HG03354 (cell line): ENCODE measurements at regions not wholly inside any gene's neighbourhood (a gene's known extent, or its start where the extent isn't known, plus 50 kb on each side); places are given as distances from the start of the nearest gene placed in this dataset.
"Not testable (repeated sequence)": the region's sequence is repeated elsewhere in the genome, so short reads cannot be mapped to it uniquely, and the experiment has no call there.

Source experiments
- ATAC-seq: cut with Tn5 transposase; IDR thresholded peaks from one replicate; pipeline ENCODE4 v1.9.1; 2021; ENCODE audit warnings: mild to moderate bottlenecking; ENCODE audit not compliant: unreplicated experiment, poor library complexity, severe bottlenecking

DNA sequence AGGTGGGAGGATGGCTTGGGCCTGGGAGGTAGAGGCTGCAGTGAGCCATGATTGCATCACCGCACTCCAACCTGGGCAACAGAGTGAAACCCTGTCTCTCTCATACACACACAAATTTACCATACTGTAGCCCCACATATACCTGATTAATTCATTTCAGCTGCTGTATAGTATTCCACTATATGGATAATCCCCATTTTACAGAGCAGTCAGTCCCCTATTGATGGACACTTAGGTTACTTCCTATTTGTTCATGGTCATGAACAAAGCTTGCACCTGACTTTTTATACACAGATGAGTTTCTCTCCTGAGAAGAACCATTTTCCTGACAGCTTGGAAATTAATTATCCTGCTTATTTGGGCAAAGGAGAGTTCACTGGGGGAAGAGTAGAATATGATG is 59.2 kb downstream of the EMX2 start:
- no peak for ATAC-seq

DNA sequence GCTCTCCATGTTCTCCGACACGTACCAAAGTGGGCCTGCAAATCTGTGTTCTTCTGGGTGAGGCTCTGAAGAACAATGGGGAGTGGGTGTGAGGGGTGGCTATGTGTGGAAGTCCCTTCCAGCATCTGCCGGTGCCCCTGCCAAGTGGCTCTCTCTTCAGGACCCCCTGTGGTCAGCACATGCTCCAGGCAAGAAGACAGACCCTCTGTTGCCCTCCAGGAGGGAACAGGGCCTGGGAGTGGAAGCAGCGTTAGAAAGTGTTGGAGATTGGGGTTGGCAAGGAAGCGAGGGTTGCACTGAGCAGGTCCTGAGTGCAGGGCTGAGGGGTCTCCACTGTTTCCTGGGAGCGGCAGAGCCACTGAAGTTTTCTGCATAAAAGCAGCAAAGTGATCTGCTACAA is 60.5 kb downstream of the EMX2 start:
- ATAC-seq = no peak

DNA sequence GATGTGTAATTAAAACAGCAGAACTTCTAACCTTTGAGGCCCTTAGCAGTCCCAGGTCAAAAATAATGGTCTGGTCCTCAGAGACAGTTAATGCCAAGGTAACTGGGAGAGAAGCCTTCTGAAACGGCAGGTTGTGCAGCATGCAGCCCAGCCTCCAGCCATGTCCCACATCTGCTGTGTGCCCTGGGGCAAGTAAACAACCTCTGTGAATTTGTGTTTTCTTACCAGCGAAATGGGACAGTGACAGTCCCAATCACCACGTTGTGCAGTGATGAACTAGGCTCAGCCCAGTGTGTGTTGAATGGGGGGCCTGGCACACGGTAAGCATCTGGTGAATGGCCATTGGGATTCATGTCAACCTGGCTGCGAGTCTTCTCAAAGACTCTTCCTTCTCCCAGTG is 61.2 kb downstream of the EMX2 start:
- no peak for ATAC-seq

DNA sequence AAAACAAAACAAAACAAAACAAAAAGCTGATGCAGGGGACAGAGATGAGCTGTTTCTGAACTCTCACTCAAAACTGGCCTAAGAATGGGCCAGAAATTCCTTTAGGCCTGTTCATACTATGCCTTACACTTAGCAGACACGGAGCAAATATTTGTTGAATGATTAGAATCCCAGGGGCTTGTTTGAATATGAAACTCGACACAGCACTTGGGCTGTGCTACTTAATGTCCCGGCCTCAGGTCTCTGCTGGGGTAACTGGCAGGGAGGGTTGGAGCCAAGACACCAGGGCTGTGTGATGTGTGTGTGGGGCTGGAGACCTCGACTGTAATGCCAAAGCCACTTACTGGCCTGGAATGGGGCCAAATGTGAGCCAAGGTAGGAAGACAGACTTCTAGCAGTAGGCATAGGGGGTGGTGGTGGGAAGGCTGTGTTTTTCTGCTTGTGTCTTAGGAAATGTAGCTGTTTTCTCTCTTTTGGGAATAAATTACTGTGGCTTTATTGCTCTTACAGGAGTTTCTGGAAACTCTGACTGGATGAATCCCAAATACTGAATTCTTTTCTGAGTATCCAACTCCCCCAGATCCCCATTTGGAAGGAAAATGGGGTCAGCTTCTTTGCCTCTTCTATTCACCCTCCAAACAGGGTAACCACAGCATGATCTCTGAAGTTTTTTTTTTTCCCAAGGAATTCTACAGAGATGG is 66.7 kb downstream of the EMX2 start:
- ATAC-seq = no peak

DNA sequence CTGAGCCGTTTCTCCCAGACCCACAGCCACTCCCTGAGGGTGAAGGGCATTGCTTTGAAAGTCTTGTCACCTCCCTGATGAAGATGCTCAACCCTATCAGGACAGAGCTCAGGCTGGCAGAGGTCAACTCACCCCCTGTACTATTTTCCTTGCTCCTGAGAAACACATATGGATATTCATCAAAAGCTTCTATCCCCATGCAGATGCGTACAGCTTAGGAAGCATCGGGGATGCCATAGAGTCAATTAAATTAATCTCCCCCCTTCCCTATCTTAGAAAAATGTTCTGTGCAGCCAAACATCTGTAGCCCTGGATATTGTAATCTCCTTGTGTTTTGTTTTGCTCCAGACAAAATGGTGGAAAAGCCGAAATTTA is 67.2 kb downstream of the EMX2 start:
- no peak for ATAC-seq

DNA sequence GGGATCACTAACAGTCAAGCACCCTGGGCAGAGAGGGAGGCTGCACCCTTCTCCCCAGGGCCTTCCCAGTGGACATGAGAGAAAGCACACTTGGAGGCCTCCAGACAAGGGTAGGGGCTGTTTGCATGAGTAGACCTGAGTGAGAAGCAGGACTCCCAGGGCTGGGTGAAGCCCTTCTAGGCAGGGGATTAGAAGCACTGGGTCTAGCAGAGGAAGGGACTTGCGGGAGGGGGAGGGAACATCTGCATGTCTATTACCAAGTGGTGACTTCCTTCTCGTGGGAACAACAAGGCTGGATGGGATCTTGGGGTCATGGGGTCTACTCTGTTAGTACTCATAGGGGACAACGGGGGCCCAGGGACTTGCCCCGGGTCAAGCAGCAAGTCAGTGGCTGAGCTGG is 67.8 kb downstream of the EMX2 start:
- ATAC-seq = no peak

DNA sequence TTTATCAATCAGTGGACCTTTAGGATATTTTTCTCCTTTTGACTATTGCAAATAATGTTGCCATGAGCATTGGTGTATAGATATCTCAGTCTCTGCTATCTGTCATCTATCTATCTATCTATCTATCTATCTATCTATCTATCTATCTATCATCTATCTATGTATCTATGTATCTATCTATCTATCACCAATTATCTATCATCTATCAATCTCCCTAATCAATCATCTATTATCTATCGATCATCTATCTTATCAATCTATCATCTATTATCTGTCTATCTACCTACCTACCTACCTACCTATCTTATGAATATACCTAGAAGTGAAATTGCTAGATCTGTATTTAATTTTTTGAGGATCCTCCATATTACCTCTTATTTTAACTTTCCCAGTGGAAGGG is 69.6 kb downstream of the EMX2 start:
- ATAC-seq = no peak

DNA sequence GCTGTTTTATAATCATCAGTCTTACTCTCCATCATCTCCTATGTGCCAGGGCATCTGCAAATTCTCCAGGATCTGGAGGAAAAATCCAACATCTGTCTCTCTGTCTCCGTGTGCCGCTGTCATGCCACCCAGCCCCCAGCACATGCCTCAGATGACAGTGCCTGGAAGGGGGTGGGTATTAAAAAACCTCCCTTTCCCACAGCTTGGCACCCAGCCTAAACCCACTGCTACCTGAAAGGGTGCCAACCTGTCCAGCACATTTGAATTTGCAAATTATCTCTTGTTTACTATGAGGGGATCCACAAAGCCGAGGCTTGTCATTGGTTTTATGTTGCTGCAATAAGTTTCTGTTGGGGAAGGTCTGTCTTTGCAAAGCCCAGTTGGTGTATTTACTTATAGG is 73.1 kb downstream of the EMX2 start:
- no peak for ATAC-seq

DNA sequence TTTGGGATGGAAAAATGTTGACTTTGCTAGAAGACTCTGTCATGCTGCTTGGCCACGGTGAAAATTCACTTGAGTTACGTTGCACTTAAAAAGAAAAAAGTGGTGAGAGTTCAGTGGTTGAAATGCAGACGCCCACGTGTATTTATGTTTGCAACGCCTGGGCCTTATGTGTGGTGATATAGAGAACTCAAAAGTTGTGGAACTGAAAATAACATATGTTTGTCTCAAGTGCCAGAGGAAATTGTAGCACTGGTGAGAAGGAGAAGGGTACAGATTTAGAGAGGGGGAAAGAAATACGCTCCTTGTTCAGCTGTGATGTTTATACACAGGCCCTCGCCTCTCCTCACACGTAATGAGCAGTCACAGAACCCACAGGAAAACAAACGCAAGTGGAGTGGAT is 73.6 kb downstream of the EMX2 start:
- ATAC-seq = no peak

DNA sequence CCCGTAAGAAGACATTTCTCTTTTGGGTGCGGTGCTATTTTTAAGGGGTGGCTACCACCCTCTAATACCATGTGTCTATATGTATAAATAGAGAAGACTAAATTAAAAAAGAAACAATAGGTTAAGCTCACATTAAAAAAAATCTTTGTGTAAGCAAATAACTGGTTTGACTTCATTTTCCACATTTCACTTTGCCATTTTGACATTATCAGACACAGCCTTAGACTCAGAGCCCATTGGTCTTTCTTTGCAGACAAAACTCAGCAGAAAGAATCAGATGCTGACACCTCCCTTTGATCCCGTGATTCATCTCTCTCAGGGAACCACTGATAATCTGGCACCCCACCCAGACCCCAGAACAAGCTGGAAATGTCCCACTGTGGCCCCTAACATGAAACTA is 74.5 kb downstream of the EMX2 start:
- no peak for ATAC-seq

DNA sequence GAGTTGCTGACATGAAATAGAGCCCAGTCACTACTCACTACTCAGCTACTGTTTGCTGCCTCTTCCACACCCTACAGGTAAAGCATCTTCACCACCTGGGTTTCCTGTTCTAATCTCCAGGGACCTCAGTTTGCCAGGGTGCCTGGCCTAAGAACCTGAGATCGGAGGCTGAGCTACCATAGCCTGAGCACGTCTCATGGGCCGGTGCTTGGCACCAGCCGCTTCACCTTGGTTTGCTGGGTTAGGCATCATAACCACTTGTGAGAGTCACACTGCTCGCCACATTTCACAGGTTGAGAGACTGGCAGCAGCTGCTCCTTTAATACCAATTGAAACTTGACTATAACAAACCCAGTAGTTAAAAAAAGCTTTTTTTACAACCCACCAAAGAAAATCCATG is 75.1 kb downstream of the EMX2 start:
- ATAC-seq = no peak

DNA sequence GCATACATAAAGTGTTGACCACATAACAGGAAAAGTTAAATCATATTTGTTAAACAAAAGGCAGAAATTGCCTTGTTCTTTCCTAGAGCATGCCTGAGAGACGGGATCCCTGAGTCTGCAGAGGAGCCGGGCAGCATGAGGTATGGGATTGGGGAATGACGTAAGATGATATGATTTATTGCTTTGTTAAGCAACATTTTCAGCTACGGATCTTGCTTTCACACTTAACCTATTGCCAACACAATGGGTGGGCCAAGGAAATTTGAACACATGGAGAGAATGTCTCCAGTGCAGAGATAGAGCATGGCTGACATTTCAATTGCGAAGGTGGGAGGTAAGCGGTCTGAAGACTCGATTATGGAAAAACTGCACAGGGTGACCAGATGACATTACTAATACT is 76.7 kb downstream of the EMX2 start:
- no peak for ATAC-seq

DNA sequence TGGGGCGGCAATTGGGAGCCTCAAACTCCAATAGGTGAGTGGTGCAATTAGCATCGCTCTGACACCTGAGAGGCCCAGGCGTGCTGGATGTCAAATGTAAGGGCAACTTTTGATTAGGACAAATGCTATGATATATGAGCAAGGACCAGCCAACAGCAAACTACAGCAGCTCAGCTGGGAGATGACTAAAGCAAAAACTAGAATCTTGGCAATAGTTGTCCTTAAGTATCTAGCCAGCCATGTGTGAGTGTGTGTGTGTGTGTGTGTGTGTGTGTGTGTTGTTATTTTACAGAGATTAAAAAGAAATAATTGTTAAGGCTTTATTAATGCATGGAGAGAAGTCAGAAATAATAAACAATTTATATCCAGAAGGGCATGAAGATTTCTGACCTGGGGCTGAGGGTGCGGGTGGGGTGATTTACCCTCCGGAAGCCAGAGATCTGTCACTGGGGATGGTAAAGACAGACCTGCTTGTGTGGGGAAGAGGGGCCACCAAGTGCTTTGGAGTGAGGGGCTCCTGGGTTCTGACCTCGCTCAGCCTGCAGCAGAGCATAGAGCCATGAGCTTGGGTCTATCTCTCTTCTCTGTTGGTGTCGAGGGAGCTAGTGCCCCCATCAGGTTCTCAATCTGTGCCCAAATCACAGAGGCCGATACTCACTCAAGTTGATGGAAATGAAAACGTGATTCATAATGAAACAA is 77.3 kb downstream of the EMX2 start:
- no peak for ATAC-seq

DNA sequence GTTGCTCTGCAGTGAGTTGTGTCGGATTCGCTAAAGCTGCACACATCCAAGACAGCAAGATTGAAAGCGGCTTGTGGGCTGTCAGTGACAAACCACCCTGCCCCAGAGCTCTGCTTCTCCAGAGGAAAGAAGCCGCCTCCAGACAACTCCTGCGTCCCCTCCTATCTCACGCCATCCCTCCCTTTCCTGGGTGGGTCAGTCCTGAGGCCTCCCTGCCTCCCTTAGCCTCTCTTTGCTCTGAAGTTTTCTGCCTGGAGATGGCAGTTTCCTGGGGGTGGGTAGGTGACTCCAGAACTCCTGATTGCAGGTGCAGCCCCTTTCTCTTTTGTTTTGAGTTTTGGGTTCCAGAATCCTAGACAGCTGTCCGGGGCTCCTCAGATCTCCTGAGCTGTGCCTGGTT is 78.7 kb downstream of the EMX2 start:
- ATAC-seq = no peak

DNA sequence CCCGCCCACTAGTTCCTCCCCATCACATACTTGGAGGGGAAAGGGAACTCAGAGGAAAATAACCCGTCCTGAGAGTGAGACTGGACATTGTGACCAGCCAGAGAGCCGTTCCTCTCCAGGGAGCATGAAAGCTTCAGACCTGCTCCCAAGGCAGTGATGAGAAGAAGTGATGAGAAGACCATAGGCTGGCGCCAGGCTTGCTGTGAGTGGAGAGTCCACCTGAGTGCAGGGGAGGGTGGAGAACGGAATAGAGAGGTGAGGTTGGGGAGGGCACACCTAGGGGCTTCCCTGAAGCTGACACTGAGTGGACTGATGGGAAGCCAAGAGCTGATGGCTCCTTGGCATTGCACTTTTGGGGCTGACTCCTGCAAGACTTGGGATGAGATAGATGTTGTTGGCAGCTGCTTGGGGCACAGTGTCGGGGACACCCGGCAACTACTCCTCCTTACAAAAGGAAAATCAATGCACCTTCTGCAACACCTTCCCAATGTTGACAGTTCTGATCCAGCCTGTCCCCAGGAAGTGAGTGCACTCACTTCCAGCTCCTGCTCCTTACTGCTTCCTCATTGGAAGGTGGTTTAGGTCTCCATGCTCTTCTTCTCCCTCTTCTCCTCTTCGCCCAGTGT is 79.4 kb downstream of the EMX2 start:
- ATAC-seq = no peak

DNA sequence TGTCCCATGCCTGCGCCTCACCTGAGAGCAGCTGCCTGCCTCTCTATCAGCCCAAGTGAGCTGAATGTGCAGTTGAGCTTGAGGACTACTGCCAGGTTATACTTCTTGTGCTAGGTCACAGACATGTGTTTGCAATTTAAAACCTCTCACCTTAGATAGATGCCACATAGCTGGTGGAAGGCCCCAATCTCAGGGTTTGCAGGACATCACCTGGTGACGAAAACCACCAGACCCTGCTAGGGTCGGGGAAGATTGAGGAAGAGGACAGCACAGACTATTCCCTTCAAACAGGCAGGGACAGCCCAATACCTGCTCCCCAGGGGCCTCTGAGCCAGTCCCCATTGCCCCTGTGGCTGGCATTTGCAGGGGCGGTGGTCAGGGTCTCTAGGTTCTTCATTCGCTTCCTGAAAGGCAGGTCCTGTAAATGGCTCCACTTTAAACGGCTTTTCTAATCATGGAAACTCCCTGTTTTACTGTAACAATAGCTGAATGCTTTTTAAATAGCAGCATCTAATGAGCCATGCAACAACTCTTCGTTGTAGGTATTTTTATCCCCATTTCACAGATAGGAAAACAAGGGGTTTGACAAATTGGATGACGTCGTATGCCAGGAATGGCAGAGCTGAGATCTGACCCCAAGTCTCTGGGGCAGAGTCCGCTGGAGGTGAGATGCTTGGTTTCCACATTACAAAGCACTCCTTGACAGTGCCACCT is 80.1 kb downstream of the EMX2 start:
- no peak for ATAC-seq

DNA sequence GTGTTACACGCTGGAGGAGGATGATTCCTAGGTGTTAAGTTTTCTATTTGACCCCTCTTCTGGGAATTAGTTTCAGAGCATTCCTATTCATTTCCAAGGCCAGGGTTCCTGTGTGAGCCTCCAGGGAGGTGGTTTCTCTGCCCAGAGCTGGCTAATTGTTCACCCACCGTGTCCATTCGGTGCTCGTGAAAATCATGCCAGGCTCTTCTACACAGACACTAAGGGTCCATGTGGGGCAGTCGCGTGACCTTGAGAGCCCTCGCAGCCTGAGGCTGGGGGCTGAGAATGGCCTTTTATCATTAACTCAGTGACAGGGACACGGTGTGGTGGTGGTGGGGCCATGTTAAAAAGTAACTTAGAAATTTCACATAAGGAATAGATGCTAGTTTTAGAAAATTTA is 83.7 kb downstream of the EMX2 start:
- no peak for ATAC-seq

DNA sequence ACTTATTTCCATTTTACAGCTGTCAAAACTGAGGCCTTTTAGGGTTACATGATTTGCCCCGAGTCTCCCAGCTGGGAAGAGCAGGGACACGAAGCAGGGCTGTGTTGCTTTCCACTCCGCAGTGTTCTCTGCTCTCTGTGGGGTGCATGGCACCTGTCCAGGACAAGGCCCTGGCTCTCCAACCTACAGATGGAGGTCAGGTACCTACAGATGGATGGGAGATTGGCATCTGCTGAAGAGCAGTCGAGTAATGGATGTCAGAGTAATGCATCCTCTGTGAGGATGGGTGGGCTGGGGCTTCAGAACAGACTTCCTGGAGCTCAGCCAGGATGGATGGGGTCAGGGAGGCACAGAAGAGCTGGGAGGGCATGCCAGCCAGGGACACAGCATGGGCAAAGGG is 85.0 kb downstream of the EMX2 start:
- no peak for ATAC-seq

DNA sequence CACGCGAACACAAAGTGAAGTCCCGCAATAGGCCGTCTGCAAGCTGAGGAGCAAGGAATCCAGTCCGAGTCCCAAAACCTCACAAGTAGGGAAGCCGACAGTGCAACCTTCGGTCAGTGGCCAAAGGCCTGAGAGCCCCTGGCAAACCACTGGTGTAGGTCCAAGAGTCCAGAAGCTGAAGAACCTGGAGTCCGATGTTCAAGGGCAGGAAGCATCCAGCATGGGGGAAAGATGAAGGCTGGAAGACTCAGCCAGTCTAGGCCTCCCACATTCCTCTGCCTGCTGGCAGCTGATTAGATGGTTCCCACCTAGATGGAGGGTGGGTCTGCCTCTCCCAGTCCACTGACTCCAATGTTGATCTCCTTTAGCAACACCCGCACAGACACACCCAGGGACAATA is 87.2 kb downstream of the EMX2 start:
- ATAC-seq = not testable (repeated sequence)

DNA sequence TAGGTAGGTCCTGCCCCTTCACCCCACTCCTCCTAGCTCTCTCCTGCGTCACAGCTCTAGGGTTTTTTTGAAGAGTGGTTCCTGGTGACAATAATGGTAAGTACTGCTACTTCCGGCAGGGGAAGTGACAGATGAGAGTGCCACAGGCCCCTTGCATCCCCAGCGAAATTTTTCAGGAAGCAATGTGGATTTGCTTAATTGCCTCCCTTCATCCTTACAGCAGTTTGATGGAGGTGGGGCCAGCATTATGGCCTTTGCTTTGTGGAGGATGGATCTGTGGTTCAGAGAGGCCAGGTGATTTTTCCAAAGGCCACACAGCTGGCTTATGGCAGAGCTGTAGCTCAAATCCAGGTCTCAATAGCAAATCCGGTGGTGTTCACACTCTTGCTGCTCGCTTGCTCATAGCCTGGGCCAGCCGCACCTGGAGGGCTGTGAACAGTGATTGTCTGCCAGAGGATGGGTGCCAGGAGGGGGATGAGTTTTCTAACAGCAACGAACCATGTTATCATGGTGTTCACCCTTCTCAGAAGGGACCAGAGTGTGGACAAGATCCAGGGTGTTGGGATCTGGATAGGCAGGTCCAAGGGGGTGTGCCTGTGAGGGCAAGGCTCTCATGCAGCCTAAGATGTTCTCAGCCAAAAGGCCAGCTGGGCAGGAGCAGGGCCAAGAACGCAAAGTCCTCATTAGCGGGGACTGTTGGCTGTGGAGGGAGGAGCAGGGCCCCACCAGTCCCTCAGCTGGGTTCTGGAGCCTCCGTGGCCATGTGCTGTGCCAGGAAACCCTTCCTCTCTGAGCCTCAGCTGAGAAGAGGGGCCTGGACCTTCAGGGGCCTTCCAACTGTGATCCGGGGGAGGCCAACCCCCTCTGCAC is 89.0 kb downstream of the EMX2 start:
- no peak for ATAC-seq
